ENCODE measurements at regions not wholly inside any gene's neighbourhood (a gene's known extent, or its start where the extent isn't known, plus 50 kb on each side); places are given as distances from the start of the nearest gene placed in this dataset.
A peak's percentile ranks its signal among the peaks of the same experiment; 100 is the strongest.

DNA sequence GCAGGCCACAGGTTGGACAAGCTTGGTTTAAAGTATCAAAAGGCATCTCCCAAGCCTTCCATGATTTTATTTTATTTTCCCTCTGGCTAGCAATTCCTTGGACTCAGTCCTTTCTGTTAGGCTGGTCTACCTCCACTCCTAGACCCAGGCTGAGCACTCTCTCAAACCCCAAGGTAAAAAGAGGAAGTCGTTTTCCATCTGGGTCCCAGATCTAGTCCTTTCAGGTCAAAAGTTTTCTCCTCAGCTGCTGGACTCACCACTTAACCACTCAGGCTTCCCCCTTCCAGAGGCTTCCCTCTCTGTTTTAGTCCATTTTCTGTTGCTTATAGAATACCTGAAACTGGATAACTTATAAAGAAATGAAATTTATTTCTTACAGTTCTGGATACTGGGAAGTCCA is 252.3 kb upstream of the MKLN1 start:
- Histone ChIP-seq H3K9me3 (ENCODE audit: control insufficient read depth, insufficient read depth, low read depth, low read length) (no peaks in the 10 kb centered on the region), H2AFZ (ENCODE audit: low read length) (no peak overlapping the region), H3K4me1 (ENCODE audit: control insufficient read depth, extremely low read depth, insufficient read depth, low read length) (peaks cover 12% of the 10 kb centered on the region), H3K36me3 (ENCODE audit: control insufficient read depth, insufficient read depth, low read length) (peaks cover 2% of the 10 kb centered on the region), H3K27me3 (ENCODE audit: control insufficient read depth, insufficient read depth, low read length) (no peaks in the 10 kb centered on the region), H4K20me1 (ENCODE audit: control insufficient read depth, extremely low read depth, insufficient read depth, low read length) (no peaks in the 10 kb centered on the region), H3K9ac (ENCODE audit: insufficient read depth, low read length) (no peak overlapping the region), H3K27ac (ENCODE audit: insufficient read depth, low read length) (peak overlapping the region; percentile 72), H3K4me3 (replicated peaks in 1 of 4; ENCODE audit: control extremely low read depth in 1 of 4, insufficient read depth in 1 of 4, low read depth in 3 of 4, low read length in 4 of 4) (no peak overlapping the region), H3K79me2 (ENCODE audit: control insufficient read depth, insufficient read depth, low read length) (peaks cover 65% of the 10 kb centered on the region), H3K4me2 (ENCODE audit: extremely low read depth, insufficient read depth, low read length) (no peak overlapping the region)
- no peak for DNase-seq (ENCODE audit: low read depth in 2 of 2)
- TF ChIP-seq, protein P1, sequence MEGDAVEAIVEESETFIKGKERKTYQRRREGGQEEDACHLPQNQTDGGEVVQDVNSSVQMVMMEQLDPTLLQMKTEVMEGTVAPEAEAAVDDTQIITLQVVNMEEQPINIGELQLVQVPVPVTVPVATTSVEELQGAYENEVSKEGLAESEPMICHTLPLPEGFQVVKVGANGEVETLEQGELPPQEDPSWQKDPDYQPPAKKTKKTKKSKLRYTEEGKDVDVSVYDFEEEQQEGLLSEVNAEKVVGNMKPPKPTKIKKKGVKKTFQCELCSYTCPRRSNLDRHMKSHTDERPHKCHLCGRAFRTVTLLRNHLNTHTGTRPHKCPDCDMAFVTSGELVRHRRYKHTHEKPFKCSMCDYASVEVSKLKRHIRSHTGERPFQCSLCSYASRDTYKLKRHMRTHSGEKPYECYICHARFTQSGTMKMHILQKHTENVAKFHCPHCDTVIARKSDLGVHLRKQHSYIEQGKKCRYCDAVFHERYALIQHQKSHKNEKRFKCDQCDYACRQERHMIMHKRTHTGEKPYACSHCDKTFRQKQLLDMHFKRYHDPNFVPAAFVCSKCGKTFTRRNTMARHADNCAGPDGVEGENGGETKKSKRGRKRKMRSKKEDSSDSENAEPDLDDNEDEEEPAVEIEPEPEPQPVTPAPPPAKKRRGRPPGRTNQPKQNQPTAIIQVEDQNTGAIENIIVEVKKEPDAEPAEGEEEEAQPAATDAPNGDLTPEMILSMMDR (conservative IDR thresholded peaks at IDR 0.05 in 1 of 2, IDR thresholded peaks at IDR 0.05 in 1 of 2; ENCODE audit: low read depth in 1 of 2, low read length in 2 of 2), result no peak

DNA sequence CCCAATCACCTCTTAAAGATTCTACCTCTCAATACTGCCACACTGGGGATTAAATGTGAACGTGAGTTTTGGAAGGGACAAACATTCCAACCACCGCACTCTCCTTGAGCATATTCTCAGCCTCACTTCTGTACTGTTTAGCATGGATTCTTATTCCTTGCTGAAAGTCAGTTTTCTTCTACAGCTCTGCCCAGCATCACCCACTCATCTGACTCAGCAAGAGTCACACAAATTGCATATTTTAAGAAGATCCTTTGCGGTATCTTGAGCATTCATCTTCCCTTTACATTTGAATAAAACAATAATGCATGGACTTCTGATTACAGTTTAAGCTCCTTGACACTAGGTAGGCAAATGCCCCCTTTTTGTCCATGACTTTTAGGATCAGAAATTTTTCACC is 251.6 kb upstream of the MKLN1 start:
- H3K4me2 ChIP-seq (ENCODE audit: extremely low read depth, insufficient read depth, low read length), result peak overlapping the region; percentile 76
- DNase-seq (ENCODE audit: low read depth in 2 of 2), result peak; percentile 48 to 91
- no peak overlapping the region for H3K9ac ChIP-seq (ENCODE audit: insufficient read depth, low read length)
- no peak for TF ChIP-seq EZH2 (IDR thresholded peaks at IDR 0.05; ENCODE audit: low read length, missing control alignments)
- TF ChIP-seq, protein P1 (conservative IDR thresholded peaks at IDR 0.05 in 1 of 2, IDR thresholded peaks at IDR 0.05 in 1 of 2; ENCODE audit: low read depth in 1 of 2, low read length in 2 of 2), result no peak
- H3K27ac ChIP-seq (ENCODE audit: insufficient read depth, low read length), result peak overlapping the region; percentile 72
- peaks cover 69% of the 10 kb centered on the region for H3K79me2 ChIP-seq (ENCODE audit: control insufficient read depth, insufficient read depth, low read length)
- H3K4me3 ChIP-seq (replicated peaks in 1 of 4; ENCODE audit: control extremely low read depth in 1 of 4, insufficient read depth in 1 of 4, low read depth in 3 of 4, low read length in 4 of 4), result peak overlapping the region in 1 of 4 experiments; percentile 12
- no peaks in the 10 kb centered on the region for H3K9me3 ChIP-seq (ENCODE audit: control insufficient read depth, insufficient read depth, low read depth, low read length)
- no peaks in the 10 kb centered on the region for H3K27me3 ChIP-seq (ENCODE audit: control insufficient read depth, insufficient read depth, low read length)
- H3K4me1 ChIP-seq (ENCODE audit: control insufficient read depth, extremely low read depth, insufficient read depth, low read length), result peaks cover 12% of the 10 kb centered on the region
- no peak overlapping the region for H2AFZ ChIP-seq (ENCODE audit: low read length)
- H3K36me3 ChIP-seq (ENCODE audit: control insufficient read depth, insufficient read depth, low read length), result peaks cover 2% of the 10 kb centered on the region
- H4K20me1 ChIP-seq (ENCODE audit: control insufficient read depth, extremely low read depth, insufficient read depth, low read length), result no peaks in the 10 kb centered on the region

DNA sequence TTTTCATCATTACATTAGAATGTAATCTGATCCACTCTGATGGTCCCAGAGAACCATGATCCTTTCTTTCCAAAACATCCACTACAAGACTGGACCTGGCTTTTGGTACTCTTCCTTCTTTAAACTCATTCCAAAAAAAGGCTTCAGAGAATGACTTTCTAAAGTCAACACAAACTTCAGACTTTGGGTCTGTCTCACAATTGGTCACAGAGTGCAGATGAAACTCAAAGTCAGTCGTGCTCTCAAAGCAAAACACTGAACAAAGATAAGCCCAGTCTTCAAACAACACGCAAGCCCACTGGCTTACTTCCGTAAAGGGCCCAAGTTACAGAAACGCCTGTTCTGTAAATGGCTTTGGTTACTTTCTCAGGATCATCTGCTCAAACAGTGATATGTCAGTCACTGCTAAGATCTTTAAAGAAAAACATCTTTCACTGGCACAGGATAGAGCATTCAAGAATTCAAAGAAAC is 250.9 kb upstream of the MKLN1 start:
- TF ChIP-seq EZH2 (IDR thresholded peaks at IDR 0.05; ENCODE audit: low read length, missing control alignments), result no peak
- TF ChIP-seq, protein P1 (conservative IDR thresholded peaks at IDR 0.05 in 1 of 2, IDR thresholded peaks at IDR 0.05 in 1 of 2; ENCODE audit: low read depth in 1 of 2, low read length in 2 of 2), result no peak
- Histone ChIP-seq H3K4me3 (replicated peaks in 1 of 4; ENCODE audit: control extremely low read depth in 1 of 4, insufficient read depth in 1 of 4, low read depth in 3 of 4, low read length in 4 of 4) (peak overlapping the region in 2 of 4 experiments; percentile 4 to 7), H3K4me2 (ENCODE audit: extremely low read depth, insufficient read depth, low read length) (peak overlapping the region; percentile 46), H3K36me3 (ENCODE audit: control insufficient read depth, insufficient read depth, low read length) (peaks cover 2% of the 10 kb centered on the region), H2AFZ (ENCODE audit: low read length) (no peak overlapping the region), H3K27ac (ENCODE audit: insufficient read depth, low read length) (peak overlapping the region; percentile 72), H3K27me3 (ENCODE audit: control insufficient read depth, insufficient read depth, low read length) (no peaks in the 10 kb centered on the region), H3K9me3 (ENCODE audit: control insufficient read depth, insufficient read depth, low read depth, low read length) (no peaks in the 10 kb centered on the region), H3K9ac (ENCODE audit: insufficient read depth, low read length) (peak overlapping the region; percentile 42), H4K20me1 (ENCODE audit: control insufficient read depth, extremely low read depth, insufficient read depth, low read length) (no peaks in the 10 kb centered on the region), H3K79me2 (ENCODE audit: control insufficient read depth, insufficient read depth, low read length) (peaks cover 70% of the 10 kb centered on the region), H3K4me1 (ENCODE audit: control insufficient read depth, extremely low read depth, insufficient read depth, low read length) (peaks cover 12% of the 10 kb centered on the region)
- DNase-seq (ENCODE audit: low read depth in 2 of 2), result peak; percentile 27 to 65
